GM19025 (cell line): ENCODE measurements at regions not wholly inside any gene's neighbourhood (a gene's known extent, or its start where the extent isn't known, plus 50 kb on each side); places are given as distances from the start of the nearest gene placed in this dataset.

Experiments used
- ATAC-seq: cut with Tn5 transposase; IDR thresholded peaks from one replicate; pipeline ENCODE4 v1.9.1; 2021; ENCODE audit warnings: mild to moderate bottlenecking, low read depth, moderate library complexity; ENCODE audit not compliant: unreplicated experiment

- no peak for ATAC-seq
Measured at GRCh38 chr20:7378864-7379605, 561.2 kb downstream of the HAO1 start.

GRCh38 chr20:7379621-7380220 lies 560.5 kb downstream of the HAO1 start:
- ATAC-seq: no peak

GRCh38 chr20:7383216-7383615 lies 557.0 kb downstream of the HAO1 start:
- no peak for ATAC-seq

- ATAC-seq: no peak
Measured at GRCh38 chr20:7387638-7388193, 552.5 kb downstream of the HAO1 start.

- ATAC-seq: no peak
Measured at GRCh38 chr20:7389216-7389615, 551.0 kb downstream of the HAO1 start.

- no peak for ATAC-seq
Measured at GRCh38 chr20:7392542-7393206, 547.6 kb downstream of the HAO1 start.

GRCh38 chr20:7399114-7399513 lies 541.1 kb downstream of the HAO1 start:
- ATAC-seq: no peak

- ATAC-seq: no peak
Measured at GRCh38 chr20:7399575-7399974, 540.7 kb downstream of the HAO1 start.

- no peak for ATAC-seq
Measured at GRCh38 chr20:7406671-7407070, 533.6 kb downstream of the HAO1 start.

GRCh38 chr20:7410150-7410549 lies 530.1 kb downstream of the HAO1 start:
- ATAC-seq: no peak

- no peak for ATAC-seq
Measured at GRCh38 chr20:7411075-7411474, 529.2 kb downstream of the HAO1 start.

- no peak for ATAC-seq
Measured at GRCh38 chr20:7415427-7415826, 524.8 kb downstream of the HAO1 start.

- ATAC-seq: no peak
Measured at GRCh38 chr20:7416382-7416781, 523.9 kb downstream of the HAO1 start.

GRCh38 chr20:7420345-7420744 lies 519.9 kb downstream of the HAO1 start:
- no peak for ATAC-seq

- ATAC-seq: no peak
Measured at GRCh38 chr20:7426890-7427496, 513.3 kb downstream of the HAO1 start.

GRCh38 chr20:7428946-7429345 lies 511.3 kb downstream of the HAO1 start:
- ATAC-seq: no peak

GRCh38 chr20:7432612-7433011 lies 507.6 kb downstream of the HAO1 start:
- no peak for ATAC-seq

GRCh38 chr20:7437311-7437710 lies 502.9 kb downstream of the HAO1 start:
- ATAC-seq: no peak

GRCh38 chr20:7449269-7449668 lies 491.0 kb downstream of the HAO1 start:
- no peak for ATAC-seq

GRCh38 chr20:7452890-7453289 lies 487.4 kb downstream of the HAO1 start:
- no peak for ATAC-seq

GRCh38 chr20:7454047-7454446 lies 486.2 kb downstream of the HAO1 start:
- no peak for ATAC-seq
